ENCODE measurements at regions not wholly inside any gene's neighbourhood (a gene's known extent, or its start where the extent isn't known, plus 50 kb on each side); places are given as distances from the start of the nearest gene placed in this dataset.
A peak's percentile ranks its signal among the peaks of the same experiment; 100 is the strongest.
"Not testable (repeated sequence)": the region's sequence is repeated elsewhere in the genome, so short reads cannot be mapped to it uniquely, and the experiment has no call there.

DNA sequence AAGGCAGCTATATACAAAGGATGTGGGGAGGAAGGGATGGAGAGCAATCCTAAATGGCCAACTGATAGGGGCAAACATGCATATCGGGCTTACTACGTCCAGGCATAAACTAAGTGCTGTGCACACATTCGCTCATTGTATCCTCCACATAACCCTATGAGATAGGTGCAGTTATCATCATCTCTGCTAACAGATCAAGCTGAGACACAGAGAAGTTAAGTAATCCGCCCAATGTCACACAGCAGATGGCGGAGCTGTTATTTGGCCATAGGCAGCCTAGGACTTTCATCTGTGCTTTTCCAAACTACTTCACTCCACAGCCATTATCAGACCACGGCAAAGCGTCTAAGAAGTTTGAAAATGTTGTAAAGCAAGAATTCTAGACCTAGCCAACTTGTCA lies 197.5 kb downstream of the RGS3 start:
- H3K4me3 ChIP-seq (ENCODE audit: low read depth, low read length), result no peak overlapping the region
- DNase-seq (ENCODE audit: low read depth), result no peak

DNA sequence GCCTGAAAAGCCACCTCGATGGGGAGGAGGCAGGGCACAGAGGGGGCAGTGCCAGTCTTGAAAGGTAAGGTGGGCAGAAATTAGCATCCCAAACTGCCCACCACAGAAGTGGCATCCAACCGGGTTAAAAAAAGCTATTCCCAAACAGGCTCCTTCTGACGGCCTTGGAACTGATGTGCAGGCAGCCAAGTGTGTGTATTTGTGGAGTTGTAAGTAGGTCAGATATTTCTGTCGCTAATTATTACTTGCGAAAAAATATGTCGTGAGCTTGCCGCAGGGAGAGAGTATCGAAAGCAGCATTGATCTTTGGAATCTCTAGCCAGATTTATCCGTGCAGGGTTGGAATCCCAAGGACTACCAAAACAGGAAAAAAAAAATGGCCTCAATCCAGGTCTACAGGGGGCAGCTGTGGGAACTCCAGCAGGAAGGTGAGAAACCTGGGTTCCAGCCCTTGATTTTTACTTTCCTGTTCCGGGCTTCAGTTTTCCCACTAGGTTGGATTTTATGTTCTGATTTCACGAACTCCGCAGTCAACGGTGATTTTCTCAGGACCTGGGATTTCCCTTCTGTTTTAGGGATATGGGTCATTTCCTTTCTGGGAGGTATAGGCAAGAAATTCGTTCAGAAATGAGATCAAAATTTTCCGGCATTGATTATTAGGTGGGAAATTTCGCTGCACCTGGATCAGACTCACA lies 200.8 kb downstream of the RGS3 start:
- no peak overlapping the region for H3K4me3 ChIP-seq (ENCODE audit: low read depth, low read length)
- DNase-seq (ENCODE audit: low read depth), result no peak

DNA sequence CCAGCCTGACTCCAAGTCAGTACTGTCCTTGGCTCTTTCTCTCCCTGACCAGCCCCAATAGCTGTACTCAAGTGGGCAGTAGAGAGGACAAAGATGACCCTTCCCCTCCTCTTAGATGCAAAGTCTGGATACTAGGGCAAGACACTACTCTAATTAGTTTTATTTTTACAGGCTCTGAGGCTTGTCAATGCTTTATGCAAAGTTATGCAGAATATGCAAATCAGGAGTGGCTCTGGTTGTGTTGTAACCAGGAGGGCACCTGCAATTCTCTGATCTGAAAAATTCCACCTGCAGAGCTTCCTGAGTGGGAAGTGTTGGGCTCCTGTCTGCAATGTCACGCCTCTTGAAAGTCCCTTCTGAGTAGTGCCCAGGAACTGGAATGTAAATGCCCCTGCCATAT lies 201.5 kb downstream of the RGS3 start:
- no peak for DNase-seq (ENCODE audit: low read depth)
- H3K4me3 ChIP-seq (ENCODE audit: low read depth, low read length), result no peak overlapping the region

DNA sequence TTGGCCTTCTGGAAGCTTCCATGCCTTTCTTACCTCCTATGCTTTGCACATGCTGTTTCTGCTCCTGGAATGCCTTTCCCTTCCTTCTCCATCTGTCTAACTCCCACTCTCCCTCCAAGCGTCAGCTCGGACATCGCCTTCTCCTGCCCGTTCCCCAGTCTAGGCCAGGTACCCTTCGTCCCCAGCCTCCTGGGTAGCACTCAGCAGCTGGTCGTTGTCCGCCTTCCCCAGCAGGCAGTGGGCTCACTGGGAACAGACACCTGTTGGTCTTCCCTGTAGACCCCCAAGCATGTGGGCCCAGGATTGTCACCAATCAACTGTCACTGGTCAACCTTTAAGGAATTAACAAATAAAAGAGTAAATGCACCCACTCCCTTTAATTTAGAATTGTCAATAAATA lies 202.2 kb downstream of the RGS3 start:
- no peak for DNase-seq (ENCODE audit: low read depth)
- H3K4me3 ChIP-seq (ENCODE audit: low read depth, low read length), result no peak overlapping the region

DNA sequence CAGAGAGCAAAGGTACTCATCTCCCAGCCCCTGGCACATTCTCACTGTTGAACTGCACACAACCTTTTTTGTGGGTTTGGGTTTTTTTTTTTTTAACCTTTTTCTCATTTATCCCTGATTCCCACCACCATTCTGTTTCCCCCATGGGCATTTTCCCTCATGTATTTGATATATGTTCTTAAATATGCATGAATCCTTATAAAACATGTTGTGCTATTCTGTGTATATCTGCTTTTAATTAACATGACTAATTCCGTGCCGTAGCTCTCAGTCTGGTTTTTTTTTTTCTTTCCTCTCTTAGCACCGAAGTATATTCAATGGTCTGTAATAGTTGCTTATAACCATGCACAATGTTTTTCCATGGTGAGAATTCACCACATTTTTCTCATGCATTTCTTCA lies 204.5 kb downstream of the RGS3 start:
- no peak for DNase-seq (ENCODE audit: low read depth)
- H3K4me3 ChIP-seq (ENCODE audit: low read depth, low read length), result no peak overlapping the region

DNA sequence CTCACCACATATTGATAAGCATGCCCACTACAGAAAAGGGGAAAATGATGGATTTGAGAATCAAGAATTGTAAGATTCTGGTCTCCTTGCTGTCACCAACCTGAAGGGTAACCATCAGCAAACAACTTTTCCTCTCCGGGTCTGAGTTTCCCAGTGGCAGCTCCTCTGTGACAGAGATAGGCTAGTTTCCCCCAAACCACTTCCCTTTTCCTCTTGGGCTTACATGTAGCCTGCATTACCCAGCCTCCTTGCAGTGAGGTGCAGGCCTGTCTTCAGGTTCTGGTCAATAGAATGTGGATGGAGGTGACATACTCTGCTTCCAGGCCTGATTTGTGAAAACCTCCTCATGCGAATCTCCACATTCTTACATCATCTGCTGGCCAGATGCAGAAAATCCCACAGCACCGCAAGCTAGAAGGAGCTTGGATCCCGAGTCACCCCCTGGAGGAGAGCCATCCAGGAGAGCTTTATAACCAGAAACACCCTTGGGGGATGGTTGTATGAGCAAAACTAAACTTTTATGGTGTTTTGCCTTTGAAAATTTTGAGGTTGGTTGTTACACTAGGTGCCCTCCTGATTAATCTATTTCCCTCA lies 206.1 kb downstream of the RGS3 start:
- no peak overlapping the region for H3K4me3 ChIP-seq (ENCODE audit: low read depth, low read length)
- no peak for DNase-seq (ENCODE audit: low read depth)

DNA sequence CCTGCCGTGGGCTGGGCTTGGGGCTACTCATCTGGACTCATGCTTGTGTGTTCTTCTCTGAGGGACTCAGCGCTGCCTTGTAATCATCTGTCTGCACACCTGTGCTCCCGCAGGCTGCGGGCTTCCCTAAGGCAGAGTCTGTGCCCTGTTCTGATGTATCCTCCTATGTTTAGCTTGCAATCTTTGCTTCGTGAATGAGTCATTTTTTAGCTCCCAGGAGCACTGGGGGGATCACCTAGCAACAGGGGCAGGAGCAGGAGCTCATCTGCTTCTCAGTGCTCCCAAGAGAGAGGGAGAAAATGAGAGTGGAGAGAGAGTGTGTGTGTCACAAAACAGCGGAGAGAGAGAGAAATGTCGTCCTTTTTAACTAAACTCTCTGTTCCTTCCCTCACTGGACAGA lies 202.4 kb upstream of the ZNF618 start:
- no peak for DNase-seq (ENCODE audit: low read depth)

DNA sequence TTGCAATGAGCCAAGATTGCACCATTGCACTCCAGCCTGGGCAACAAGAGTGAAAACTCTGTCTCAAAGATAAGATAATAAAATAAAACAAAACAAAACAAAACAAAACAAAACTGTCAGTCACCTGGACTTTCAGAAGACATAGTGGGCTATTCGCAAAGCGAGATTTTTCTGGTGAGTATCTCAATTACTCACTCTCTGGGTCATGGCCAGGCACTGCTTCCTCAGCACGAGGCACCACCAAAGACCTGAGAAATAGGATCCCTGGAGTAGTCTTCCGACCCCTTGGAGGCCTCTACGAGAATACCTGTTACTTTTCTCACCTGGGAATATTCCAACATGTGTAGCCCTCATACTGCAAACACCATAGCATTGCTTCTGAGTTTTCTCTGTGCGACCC lies 201.7 kb upstream of the ZNF618 start:
- no peak for DNase-seq (ENCODE audit: low read depth)
- H3K4me3 ChIP-seq (ENCODE audit: low read depth, low read length), result no peak overlapping the region

More for the DNA sequence above, 202.4 kb upstream of the ZNF618 start:
- H3K4me3 ChIP-seq (ENCODE audit: low read depth, low read length), result no peak overlapping the region

DNA sequence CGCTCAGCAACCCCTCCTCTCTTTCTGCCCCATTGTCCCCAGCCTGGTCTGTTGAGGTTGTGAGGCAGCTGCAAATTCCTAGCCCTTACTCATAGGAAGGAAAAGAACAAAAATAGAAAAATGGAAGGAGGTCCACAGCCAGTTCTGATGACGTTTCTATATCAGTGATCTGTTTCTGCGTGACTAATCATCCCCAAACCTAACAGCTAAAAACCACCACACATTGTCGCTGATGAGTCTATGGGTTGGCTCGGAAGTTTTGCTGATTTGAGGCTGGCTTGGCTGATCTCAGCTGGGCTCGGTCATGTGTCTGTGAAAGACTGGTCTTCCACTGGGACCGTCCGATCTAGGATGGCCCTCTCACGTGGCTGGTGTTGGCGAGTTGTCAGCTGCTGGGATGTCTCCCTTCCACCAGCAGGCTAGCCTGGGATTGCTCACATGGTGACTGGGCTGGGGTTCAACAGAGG lies 200.6 kb upstream of the ZNF618 start:
- no peak overlapping the region for H3K4me3 ChIP-seq (ENCODE audit: low read depth, low read length)
- DNase-seq (ENCODE audit: low read depth), result peak; percentile 91

DNA sequence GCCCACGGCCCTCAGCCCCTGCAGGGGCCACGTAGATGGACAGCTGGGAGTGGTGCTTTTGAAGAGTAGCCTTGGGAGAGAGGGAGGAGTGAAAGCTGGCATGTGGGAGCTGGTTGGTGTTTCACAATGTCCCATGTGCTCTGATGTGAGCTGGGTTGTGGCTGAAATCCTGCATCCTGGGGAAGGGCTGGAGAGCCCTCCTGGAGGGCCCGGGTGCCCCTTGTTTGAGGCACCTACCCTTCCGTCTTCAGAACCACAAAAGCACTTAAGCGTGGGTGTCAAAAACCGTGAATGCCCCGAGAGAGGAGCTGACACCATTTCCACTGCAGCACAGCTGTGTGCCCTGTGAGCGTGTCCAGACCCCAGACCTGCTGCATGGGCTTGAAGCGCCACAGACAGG lies 199.1 kb upstream of the ZNF618 start:
- no peak for DNase-seq (ENCODE audit: low read depth)

DNA sequence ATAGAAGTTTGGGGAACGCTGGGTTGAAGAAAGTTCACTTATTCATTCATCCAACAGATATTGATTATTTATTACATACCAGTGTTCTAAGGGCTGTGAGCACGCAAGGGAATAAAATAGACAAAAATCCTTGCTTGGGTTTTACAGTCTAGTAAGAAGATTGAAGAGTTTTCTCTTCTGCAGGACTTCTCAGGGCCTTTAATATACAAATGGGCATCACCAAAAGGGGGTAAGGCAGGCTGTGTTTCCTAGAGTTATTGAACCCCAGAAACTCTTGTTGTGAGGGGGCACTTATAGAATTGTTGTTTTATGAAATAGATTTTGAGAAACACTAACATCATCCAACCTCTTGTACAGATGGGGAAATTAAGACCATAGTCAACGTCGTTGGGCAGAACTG lies 198.5 kb upstream of the ZNF618 start:
- no peak overlapping the region for H3K4me3 ChIP-seq (ENCODE audit: low read depth, low read length)
- no peak for DNase-seq (ENCODE audit: low read depth)

More for the DNA sequence above, 199.1 kb upstream of the ZNF618 start:
- H3K4me3 ChIP-seq (ENCODE audit: low read depth, low read length), result no peak overlapping the region

DNA sequence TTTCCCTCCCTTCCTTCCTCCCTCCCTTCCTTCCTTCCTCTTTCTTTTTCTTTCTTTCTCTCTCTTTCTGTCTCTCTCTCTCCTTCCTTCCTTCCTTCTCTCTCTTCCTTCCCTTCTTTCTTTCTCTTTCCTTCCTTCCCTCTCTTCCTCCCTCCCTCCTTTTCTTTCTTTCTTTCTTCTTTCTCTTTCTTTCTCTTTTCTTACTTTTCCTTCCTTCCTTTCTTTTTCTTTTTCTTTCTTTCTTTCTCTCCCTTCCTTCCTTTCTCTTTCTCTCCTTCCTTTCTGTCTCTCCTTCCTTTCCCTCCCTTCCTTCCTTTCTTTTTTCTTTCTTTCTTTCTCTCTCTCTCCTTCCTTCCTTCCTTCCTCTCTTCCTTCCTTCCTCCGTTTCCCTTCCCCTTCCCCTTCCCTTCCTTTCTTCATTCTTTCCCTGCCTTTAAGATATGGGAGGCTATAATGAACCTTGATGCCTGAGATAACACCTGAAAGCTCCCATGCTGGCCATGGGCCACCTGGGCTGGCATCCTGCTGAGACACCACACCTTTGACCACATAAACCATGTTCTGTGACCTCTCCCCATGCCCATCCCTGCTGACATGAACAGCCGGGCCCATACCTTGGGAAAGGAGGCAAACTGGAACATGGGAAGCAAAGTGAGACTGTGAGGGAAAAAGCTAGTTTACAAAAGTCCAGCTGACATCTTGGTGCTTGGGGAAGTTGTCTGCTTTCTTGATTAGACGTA lies 197.8 kb upstream of the ZNF618 start:
- H3K4me3 ChIP-seq (ENCODE audit: low read depth, low read length), result no peak overlapping the region
- DNase-seq (ENCODE audit: low read depth), result no peak

DNA sequence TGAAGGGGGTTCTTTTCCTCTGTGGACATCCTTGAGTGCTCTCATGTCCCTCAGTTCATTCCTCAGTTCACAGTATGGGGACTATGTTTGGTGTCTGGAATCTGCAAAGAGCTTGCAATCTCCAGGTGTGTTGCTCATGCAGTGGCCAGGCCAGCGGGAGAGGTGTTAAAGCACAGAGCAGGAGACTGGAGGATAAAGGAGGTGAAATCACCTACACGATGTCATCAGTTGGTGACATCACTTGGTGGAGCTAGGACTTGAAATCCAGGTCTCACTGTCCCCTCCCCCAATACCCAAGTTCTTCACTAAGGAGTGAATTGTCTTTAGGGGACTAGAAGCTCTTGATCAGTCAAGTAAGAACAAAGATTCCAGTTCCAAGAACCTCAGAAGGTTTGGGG lies 197.3 kb upstream of the ZNF618 start:
- DNase-seq (ENCODE audit: low read depth), result no peak
- H3K4me3 ChIP-seq (ENCODE audit: low read depth, low read length), result no peak overlapping the region

DNA sequence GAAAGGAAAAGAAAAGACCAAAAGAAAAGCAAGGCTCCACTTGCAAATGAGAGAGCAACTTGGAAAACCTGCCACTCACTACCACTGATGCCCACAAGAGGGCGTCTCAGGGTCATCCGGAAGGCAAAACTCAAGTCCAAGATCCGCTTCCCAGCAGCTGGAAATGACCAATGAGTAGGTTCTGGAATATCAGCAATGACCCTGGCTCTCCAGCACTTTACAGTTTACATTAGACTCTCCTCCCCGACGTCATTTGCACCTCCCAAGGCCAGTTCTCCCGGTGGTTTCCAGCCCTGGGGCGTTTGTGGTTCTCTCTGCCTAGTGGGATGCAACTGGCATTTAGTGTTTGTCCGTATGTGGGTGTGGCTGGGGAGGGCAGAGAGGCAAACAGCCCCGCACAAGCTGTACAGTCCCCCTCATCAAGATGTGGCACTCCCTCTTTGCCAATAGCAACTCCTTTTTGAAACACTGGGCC lies 193.8 kb upstream of the ZNF618 start:
- peak; percentile 32 for DNase-seq (ENCODE audit: low read depth)
- H3K4me3 ChIP-seq (ENCODE audit: low read depth, low read length), result no peak overlapping the region

DNA sequence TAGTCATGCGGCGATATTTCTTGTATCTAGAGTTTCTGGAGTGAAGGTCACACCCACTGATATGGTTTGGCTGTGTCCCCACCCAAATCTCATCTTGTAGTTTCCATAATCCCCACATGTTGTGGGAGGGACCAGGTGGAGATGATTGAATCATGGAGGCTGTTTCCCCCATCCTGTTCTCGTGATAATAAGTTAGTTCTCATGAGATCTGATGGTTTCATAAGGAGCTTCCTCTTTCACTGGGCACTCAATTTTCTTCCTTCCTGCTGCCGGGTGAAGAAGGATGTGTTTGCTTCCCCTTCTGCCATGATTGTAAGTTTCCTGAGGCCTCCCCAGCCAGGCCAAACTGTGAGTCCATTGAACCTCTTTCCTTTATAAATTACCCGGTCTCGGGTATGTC lies 190.5 kb upstream of the ZNF618 start:
- H3K4me3 ChIP-seq (ENCODE audit: low read depth, low read length); DNase-seq (ENCODE audit: low read depth): not testable (repeated sequence)

DNA sequence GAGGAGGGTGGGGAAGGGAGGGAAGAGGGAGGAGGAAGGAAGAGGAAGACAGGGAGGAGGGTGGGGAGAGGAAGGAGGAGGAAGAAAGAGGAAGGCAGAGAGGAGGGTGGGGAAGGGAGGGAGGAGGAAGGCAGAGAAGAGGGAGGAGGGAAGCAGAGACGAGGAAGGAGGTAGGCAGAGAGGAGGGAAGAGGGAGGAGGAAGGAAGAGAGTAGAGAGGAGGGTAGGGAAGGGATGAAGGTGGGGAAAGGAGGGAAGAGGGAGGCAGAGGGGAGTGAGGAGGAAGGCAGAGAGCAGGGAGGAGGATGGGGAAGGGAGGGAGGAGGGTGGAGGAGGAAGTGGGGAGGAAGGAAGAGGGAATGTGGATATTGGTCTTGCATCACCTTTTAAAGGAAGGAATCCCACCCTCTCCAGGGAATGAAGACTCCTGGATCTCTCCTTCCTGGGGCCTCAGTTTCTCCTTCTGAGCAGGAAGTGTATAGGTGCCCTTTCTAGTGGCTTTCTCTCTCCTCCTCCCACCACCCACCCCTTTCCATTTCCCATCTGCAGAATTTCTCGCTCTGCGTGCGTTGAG lies 188.9 kb upstream of the ZNF618 start:
- no peak overlapping the region for H3K4me3 ChIP-seq (ENCODE audit: low read depth, low read length)
- DNase-seq (ENCODE audit: low read depth), result no peak

DNA sequence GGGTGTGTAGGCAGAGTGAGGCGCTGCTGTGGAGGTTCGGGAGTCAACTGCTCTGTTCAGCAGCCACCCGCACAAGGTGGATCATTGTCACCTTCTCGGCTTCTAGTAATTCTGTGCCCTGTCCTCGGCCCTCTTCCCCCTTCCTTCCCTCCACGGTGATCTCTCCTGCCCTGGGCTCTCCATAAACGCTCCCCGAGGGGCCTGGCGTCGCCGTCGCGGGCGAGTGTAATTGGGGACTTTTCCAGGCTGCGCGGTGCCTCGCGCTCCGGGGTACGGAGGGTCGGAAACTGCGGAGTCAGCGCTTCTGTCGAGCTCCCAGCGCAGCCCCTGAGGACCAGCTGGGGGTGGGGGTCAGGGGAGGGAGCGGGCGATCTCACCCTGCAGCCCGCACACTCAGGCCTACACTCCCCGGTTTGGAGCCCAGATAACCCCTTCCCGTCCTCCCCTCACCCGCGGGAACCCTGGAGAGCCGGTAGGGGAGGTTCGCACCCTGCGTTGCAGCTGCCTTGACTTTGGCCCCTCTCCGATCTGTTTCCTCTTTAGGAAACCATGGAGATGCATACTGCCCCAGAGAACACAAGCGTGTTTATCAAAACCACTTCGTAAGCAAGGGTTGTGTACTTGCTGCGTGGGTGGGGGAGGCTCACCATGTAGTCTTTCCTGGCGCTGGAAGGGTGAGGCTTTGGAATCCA lies 188.3 kb upstream of the ZNF618 start:
- H3K4me3 ChIP-seq (ENCODE audit: low read depth, low read length), result peak overlapping the region; percentile 13
- no peak for DNase-seq (ENCODE audit: low read depth)

DNA sequence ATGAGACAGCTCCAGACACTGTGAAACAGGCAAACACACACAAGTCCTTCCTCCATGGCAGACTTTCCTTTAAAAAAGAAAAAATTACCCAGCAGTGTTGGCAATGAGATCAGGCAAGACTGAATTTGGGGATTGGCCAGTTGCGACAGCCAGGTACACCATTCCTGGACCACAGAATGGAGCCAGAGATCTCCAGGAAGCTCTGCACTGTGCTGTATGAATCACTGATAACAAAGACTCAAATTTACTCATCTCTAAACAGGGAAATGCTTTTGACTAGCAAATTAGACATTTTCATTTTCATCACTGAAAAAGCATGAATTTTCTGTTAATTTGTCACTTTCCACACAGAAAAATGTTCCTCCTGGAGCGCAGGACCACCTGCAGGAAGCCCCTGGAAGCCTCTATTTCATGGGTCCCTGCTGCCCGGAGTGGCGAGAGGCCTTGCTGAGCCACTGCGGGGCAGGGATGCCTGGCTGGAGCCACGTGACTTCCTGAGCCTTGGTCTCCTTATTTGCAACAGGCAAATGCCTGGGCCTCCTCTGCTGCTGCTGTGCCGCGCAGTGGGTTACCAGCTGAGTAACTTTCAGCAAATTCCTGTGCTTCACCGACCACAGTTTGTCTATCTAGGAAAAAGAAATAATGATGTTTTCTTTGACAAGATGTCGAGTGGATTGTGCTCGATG lies 185.9 kb upstream of the ZNF618 start:
- no peak overlapping the region for H3K4me3 ChIP-seq (ENCODE audit: low read depth, low read length)
- no peak for DNase-seq (ENCODE audit: low read depth)

DNA sequence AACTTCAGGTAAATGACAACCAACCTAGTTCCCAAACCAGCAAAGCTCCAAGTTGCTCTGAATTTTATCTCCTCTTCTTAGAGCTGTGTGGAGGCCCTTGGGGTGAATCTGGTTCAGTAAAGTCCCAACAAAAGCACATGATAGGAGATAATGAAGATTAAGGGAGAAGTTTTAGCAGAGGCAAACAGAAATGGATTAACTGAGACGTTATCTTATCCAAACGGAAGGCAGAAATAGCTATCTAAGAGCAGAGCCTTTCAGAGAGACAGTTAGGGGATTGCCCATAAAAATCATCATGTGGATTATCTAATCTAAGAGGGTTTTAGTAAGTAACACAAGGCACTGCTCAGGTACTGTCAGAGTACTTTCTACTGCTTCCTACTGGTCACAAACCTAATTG lies 183.9 kb upstream of the ZNF618 start:
- no peak for DNase-seq (ENCODE audit: low read depth)
- H3K4me3 ChIP-seq (ENCODE audit: low read depth, low read length), result no peak overlapping the region
